ENCODE measurements at regions not wholly inside any gene's neighbourhood (a gene's known extent, or its start where the extent isn't known, plus 50 kb on each side); places are given as distances from the start of the nearest gene placed in this dataset.

GRCh38 chr7:23973264-23973663, 263.2 kb downstream of the STK31 start:
- no peak for DNase-seq (ENCODE audit: low read depth in 2 of 2)

GRCh38 chr7:23980081-23980480, 270.1 kb downstream of the STK31 start:
- DNase-seq (ENCODE audit: low read depth in 2 of 2) = no peak

DNA sequence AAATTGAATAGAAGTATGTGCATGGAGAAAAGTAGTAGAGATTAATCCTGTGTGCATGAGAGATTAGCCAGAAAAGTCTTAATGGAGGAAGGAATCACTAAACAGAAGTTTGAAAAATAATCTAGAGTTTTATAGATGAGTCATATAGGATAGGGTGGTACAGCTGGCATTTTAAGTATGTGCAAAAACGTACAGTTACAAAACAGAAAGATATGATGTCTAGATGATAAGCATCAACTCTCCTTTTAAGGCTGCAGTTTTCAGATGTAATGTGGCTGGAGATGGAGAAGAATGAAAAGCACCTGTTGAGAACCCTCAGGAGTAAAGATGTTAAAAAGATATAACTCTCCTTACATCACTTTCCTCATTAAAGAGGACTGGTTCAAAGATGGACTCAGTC, 271.3 kb downstream of the STK31 start:
- DNase-seq (ENCODE audit: low read depth in 2 of 2) = no peak

DNA sequence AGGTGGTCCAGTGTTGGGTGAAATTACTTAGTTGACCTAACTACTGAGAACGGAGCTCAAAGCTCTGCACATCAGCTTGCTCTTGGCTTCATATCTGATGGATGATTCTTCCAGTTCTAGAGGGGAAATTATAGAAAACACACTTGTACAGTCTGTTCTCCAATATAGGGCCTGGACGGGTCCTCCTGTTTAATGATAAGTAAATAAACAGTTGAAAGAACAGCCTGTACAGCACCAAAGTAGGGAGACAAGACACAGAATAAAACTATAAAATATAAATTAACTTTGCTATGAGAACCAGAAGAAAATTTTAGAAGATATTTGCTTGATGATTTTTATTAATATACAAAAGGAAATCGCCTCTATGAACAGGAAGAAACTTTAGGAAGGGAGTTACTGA, 271.7 kb downstream of the STK31 start:
- DNase-seq (ENCODE audit: low read depth in 2 of 2) = no peak

- DNase-seq (ENCODE audit: low read depth in 2 of 2) = no peak
Measured at GRCh38 chr7:24005517-24005916, 278.5 kb upstream of the NPY start.

DNA sequence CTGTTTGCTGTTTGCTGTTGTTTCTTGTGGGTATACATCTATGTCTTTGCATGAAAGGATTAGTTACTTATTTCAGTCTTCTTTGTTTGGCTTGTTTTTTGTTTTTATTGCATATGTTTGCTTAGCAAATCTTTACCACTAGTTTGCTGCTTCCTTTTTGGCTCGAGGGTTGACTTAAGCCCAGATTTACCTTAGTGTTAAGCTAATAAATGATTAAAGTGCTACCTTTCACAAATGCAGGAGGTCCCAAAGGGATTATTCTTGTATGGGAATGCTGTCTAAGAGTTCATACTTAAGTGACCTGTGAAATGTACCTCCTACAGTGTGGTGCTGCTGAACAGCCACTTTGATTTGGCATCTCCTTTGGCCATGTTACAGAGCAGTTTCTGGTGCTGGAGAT, 273.5 kb upstream of the NPY start:
- DNase-seq (ENCODE audit: low read depth in 2 of 2) = no peak

DNA sequence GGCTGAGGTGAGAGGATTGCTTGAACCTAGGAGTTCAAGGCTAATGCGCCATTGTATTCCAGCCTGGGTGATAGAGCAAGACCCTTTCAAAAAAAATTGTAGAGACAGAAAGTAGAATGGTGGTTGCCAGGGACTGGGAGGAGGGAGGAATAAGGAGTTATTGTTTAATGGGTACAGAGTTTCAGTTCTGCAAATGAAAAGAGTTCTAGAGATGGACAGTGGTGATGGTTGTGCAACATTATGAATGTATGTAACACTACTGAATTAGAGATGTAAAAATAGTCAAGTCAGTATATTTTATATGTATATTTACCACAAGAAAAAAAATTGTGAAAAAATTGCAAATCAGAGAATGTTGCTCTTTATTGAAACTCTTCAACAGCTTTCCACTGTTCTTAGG, 266.5 kb upstream of the NPY start:
- DNase-seq (ENCODE audit: low read depth in 2 of 2) = no peak

DNA sequence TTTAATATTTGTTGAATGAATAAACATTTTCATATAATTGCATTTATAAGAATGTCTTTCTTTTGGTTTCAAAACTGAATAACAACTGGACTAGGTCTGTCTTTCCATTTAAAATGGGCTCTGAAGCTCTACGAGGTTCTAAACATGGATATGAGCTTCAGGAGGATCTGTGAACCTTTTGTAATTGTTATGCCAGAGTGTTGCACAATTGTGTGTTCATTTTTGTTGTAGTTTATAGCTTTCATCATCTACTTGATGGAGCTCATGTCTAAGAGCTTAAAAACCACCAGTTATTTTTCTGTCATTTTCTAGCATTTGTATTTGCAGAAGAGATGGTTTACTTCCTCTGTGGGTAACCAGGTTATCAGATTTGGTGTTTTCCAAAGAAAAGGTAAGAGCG, 265.7 kb upstream of the NPY start:
- no peak for DNase-seq (ENCODE audit: low read depth in 2 of 2)

DNA sequence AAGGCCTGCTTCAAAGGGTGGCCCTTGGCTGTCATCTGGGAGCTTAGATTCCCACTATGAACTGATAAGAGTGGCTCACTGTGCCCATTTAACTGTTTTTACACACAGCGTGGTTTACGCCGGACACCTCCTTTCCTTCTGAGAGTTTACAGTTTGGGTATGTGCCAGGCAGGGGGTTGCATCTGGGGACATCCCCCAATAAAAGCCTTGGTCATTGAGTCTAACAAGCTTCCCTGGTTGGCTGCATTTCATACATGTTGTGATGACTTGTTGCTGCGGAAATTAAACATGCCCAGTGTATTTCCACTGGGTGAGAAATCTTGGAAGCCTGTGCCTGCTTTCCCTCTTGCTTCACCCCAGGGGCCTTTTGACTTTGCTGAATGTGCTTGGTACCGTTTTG, 264.1 kb upstream of the NPY start:
- no peak for DNase-seq (ENCODE audit: low read depth in 2 of 2)

DNA sequence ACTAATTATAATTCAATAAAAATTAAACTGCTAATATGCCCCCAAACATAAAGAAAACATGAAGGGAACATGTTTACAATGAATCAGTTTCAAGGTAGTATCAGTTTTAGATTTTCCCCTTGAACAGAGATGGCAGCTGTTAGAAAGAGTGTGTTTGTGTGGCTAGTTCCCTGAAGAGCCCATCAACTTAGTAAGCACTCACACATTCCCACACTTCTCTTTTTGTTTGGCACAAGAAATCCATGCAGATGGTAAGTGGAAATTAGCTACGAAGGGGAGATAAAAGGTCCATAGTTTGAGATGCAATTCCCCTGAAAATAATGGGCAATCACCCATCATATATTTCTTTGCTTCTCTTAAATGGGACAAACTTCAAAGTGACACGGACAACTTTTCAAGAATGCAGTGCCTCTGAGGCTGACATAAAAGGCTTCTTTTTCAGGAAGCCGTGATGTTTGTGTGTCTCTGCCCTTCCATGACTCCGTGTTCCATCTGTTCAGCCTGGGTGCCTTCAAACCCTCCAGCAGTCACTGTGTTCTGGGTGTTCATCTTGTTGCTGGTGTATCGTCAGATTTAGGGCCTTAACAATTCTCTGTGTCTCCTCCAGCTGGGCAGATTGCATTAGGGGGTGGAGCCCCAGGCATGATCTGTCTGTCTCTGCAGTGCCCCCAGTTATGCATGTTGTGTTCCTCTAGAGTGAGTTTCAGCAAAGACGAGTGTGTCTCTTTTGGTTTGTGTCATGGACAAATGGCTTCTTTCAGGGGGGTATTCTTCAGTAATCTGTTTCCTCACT, 259.5 kb upstream of the NPY start:
- DNase-seq (ENCODE audit: low read depth in 2 of 2) = no peak

DNA sequence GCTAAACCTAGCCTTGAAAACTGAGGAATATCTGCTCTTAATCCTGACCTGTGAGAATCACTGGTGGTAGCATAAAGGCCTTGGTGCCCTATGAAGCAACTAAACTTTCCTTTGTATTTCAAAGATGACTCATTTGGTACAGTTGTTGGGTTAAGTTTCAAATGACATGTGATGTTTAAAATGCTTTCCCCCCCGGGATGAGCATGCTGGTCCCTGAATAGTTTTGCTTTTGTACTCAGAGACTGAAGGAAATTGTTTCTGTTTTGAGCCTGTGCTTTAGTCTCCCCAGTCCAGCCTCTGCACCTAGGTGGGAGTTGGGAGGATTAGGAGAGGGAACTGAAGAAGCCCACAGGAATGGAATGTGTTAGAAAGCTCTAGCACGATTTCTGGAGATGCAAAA, 258.9 kb upstream of the NPY start:
- no peak for DNase-seq (ENCODE audit: low read depth in 2 of 2)

GRCh38 chr7:24025765-24026164, 258.2 kb upstream of the NPY start:
- DNase-seq (ENCODE audit: low read depth in 2 of 2) = no peak

DNA sequence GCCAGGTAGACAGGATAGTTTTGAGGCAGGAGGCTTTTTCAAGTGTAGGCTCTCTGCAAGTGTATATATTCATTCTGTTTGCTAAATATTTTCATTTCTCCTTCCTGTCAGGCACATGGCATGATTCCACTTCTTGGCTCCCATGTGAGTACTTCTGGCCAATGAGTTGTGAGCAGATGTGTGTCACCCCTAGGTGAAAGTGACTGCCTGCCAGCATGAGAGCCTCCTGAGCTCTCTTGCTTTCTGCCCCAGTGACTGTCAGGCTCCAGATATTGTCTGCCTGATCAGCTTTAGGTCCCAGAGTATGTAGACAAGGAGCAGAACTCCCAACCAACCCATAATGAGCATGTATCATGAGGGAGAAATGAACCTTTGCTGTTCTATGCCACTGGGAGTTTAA, 257.6 kb upstream of the NPY start:
- DNase-seq (ENCODE audit: low read depth in 2 of 2) = no peak

- DNase-seq (ENCODE audit: low read depth in 2 of 2) = no peak
Measured at GRCh38 chr7:24029068-24029467, 254.9 kb upstream of the NPY start.

- no peak for DNase-seq (ENCODE audit: low read depth in 2 of 2)
Measured at GRCh38 chr7:24034251-24034650, 249.7 kb upstream of the NPY start.

DNA sequence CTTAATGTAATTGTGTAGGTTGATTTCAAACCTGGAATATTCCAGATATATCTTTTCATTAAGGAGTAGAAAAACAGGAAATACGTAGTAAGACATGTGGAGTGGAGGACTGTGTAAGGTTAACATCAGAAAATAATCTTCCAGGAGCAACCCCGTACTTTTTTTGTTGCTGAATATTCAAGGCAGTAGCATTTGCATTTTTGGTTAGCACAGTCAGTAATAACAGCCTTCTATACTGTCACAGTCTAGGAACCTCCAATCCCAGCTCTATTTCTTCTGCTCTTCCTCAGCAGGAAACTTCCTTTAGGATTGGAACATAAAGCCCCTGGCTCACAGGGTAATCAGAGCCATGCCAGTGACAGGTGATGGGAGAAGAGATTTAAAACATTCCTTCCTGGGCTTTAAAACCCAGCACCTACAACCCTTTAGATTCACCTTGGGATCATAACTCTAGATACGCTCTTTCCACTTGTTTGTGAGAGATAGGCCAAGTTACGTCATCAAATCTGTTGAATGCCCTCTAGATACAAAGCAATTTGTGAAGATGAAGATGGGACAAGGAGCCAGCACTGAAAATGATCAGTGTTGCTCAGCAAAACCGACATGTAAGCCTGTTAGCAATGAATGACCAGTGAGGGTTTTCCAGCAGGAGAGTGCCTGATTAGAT, 248.5 kb upstream of the NPY start:
- no peak for DNase-seq (ENCODE audit: low read depth in 2 of 2)

GRCh38 chr7:24036033-24036412, 248.0 kb upstream of the NPY start:
- no peak for DNase-seq (ENCODE audit: low read depth in 2 of 2)

DNA sequence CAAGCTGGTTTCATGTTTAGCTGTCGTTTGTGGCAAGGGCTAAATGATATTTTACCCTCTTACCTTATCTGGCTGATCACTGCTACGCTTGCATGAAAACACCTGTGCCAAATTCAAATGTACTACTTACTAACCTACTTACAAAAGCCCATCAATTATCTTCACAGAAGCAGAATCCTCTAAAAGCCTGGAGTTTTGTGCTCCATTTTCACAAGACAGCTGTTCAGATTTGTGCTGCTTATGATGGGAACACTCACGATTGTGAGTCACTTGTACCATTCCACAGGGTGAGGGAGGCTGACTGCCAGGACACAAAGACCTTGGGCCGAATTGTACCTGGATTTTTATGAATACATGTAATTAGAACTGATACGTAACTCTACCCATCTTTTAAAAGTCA, 245.0 kb upstream of the NPY start:
- DNase-seq (ENCODE audit: low read depth in 2 of 2) = no peak

GRCh38 chr7:24039991-24040624, 243.9 kb upstream of the NPY start:
- no peak for DNase-seq (ENCODE audit: low read depth in 2 of 2)

- DNase-seq (ENCODE audit: low read depth in 2 of 2) = no peak
Measured at GRCh38 chr7:24042028-24042427, 242.0 kb upstream of the NPY start.

DNA sequence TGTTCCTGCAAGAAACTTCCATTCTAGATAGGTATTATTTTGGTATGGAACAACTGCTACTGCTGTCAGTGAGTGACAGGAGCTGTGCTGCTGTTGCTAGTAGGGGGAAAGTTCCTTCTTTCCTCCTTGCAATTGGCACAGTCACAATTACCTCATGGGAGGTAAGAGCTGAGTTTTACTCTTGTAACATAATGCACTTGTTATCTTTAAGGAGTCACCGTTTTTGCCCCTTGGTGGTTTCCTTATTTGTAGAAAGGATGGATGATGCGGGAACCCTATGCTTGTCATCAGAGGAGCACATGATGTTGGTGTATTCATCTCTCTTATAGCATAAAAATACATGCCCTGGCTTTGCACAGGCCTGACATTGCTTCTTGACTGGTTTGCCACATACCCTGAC, 234.7 kb upstream of the NPY start:
- no peak for DNase-seq (ENCODE audit: low read depth in 2 of 2)

DNA sequence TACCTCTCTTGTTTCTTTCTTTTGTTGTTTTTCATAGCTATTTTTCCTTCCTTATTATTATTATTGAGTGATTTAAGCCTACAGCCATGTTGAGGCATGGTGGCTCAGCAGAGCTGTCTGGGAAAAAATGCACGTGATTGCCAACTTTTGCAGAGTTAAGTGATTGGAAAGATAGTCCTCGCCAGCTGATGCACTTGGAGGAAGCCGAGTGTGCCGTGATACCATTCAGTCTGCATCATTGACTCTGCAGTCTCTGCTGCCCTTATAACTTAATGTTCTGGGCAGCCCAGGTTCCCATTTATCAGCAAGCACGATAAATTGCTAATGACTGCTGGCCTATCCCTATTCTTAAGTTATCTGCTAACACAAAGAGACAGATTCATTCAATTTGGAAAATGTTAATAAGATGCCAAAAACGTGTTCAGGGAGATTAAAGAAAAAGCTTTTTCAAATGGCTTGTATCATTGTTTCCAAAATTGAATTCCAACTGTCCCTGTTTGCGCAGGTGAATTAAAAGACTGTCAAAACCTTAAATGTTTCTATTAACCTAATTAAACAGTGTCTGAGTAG, 232.9 kb upstream of the NPY start:
- DNase-seq (ENCODE audit: low read depth in 2 of 2) = no peak

DNA sequence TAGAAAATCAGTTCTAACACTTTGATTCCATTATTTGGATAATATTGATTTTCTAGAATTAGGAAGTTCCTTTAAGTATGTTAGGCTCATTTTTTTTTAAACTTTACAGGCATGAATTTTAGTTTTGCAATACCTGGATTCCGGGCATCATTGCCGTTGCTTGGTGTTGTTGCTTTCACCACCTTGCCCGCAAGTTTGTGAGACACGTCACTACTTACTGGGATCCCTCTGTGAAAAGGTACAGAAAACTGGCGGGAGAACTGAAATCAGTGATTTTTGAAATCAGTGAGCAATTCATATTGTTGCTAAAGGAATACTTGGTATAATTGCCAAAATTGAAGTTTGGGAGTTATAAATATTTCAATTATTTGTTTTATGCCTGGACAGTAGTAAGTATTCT, 232.3 kb upstream of the NPY start:
- no peak for DNase-seq (ENCODE audit: low read depth in 2 of 2)
